ENCODE measurements at regions not wholly inside any gene's neighbourhood (a gene's known extent, or its start where the extent isn't known, plus 50 kb on each side); places are given as distances from the start of the nearest gene placed in this dataset.

DNA sequence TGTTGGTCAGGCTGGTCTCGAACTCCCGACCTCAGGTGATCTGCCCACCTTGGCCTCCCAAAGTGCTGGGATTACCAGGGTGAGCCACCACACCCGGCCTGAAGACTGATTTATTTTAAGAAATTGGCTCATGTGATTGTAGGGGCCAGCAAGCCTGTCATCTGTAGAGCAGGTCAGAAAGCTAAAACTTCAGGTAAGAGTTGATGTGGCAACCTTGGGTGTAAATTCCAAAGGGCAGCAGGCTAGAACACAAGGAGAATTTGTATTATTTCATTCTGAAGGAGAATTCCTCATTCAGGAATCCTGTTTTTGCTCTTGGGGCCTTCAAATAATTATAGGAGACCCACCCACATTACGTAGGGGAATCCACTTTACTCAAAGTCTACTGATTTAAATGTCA, 728.7 kb downstream of the LTN1 start:
- DNase-seq = no peak

DNA sequence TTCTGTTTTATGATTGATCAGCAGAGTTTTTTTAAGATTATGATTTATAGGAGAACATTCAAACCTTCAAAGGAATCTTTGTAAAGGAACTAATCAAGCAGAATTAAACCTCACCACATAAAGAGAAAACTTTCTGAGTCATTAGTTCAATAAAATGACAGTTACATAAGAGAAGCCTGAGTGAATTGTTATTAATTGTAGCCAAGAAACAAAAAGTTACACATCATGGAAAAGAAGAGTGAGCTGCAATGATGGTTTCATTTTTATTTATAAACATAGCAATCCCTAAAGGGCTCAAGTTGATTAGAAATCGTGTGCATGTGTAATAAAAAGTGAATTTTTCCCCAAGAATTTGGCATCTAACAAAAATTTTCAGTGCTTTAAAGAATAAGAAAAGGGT, 731.4 kb downstream of the LTN1 start:
- no peak for DNase-seq

DNA sequence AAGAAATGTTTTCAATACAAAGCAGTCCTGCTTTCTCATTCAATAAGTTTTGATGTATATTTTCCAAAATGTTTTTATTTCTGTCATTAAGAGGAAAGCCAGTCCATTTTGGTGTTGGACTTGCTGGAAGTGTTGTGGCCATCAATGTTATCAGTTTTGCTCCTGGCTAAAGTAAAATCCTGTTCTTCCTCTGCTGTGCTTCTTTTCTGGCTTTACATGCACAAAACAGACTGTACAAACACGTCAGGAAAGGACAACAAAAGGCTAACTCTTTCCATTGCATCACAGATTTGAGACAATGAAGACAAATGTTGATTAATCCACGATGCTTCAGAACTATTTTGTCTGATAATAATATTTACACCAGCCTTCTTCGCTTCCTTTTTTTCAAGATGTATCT, 735.4 kb downstream of the LTN1 start:
- DNase-seq = no peak

DNA sequence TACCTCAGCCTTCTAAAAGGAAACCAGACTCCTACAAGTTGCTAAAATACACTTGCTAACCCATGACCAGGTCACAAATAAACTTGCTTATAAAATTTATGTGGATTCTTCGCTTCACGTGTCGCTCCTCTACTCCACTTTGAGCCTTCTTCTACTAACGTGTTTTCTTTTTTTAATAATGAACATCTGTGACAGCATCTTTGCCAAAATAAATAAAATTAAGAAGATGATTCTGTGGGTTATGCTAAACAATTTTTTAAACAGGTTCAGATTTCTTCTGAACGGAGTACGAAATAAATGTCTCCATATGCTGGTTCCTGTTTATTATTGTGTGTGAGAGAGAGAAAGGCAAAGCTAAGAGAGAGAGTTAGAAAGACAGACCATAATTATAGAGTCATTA, 735.8 kb downstream of the LTN1 start:
- DNase-seq = no peak

DNA sequence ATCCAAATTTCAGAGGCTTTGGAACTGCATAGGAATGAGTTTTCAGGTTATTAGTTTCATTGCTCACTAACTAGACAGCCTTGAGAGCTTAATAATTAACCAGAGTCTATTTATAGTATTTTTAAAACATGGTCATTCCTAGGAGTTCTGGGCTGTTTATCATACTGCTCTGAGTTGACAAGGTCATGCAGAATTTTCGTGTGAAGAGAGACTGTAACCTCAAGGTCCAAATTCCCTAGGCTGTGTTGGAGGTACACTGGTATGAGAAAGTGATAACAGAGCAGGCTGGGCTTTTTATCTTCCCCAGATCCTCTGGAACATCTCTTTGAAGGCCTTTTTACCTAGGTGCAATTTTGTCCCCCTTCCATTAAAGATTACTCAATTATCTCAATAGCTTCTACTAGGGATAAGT, 736.3 kb downstream of the LTN1 start:
- no peak for DNase-seq

DNA sequence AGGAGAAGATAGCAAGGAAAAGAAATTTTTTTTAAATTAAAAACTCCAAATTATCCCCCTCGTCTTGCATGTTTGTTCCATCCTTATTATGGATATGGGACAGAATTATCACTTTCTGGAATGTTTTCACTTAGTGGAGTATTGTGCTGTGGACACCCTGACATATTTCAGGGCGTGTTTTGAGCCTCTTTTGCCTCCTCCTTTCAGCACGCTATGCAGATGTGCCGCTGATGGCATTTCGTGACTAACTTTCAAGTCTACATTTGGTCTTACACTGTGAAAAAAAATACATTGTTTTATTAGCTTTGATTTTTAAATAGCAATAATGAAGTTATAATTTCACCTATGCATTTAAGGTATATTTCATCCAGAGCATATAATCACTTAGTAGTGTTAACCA, 738.7 kb downstream of the LTN1 start:
- no peak for DNase-seq

DNA sequence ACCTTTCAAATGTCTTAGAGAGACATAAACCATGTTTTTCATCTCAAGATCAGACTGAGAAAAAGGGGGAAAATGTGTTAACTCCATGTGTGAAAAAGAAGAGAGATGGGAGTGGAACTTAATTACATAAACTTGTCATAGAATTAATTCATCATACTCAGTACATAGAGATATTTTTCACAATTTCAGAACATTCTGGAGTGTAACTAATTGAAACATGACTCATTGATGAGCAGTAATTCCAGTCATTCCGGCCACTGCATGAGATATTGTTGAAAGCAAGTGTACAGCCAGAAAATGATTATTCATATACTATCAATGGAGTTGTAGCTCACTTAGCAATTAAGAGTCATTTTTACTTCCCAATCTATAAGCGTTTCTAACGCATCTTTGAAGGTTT, 739.3 kb downstream of the LTN1 start:
- no peak for DNase-seq

DNA sequence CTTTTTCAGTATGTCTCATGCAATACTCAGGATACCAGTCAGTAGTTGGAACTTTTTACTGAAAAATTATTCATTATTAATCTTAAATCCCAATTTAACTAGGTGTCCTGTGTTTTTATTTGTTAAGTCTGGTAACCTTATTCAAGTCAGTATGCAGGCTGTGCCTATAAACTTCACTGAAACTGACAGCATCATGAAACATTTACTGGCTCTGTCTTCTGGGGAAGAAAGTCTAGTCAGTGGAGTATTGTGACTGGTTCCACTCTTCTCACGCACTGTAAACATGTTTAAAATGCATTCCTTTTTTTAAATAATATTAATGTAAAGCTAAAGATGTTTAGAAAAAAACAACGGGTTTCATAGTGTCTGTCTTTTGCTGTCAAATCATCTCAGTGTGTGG, 739.7 kb downstream of the LTN1 start:
- DNase-seq = no peak

DNA sequence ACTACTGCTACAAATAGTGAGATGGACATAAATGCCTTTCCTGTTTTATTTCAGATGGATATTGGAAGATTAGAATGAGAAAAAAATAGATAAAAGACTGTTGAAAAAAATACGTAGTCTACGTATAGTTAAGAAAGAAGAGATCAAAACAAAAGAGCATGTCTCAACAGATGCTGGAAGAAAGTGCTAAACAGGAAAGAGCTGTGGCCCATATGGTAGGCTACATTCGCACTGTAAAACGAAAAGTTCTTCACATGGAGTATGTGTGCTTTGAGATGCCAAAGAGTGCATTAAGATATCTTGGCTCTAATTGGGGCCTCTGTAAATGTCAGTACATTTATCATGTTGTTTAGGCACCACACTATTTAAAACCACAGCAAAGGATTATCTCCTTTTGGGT, 741.7 kb downstream of the LTN1 start:
- DNase-seq = no peak

DNA sequence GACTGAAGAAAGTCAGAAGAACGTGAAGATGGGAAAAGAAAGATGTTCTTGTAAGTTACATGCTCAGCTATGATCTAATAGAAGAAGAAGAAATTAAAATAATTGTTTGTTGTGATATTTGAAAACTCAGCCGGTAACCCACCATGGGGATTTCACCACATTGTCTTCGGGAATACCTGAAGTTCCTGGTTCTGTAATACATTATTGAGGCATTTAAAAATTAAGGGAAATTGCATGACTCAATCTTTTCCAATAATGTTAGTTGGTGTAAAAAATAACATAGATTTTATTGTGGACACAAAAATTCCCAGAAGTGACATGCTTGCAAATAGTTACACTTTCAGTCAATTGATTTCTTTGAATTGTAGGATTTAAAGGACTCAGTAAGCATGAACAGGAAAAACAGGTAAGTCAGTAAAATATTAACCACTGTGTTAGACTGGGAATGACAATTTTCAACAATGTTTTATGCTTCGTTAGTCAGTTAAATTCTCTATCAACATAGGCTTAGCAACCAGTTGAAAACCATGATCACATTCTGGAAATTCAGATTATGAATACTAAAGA, 745.1 kb downstream of the LTN1 start:
- no peak for DNase-seq

DNA sequence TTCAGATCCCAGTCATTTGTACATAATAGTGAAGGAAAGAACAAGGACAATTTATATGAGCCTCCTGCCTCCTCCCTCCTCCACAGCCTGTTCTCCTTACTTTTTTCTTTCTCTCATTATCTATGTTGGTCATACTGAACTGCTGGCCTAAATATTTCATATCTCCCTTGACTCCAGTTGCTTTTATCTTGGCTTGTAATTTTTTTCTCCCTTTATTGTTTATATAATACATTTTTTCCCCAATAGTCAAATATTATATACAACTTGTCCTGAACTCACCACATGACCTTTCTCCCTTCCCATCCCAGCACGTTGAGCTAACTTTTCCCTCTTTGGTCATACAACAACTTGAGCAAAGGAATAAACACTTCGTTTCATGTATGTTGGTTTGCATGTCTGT, 752.1 kb downstream of the LTN1 start:
- DNase-seq = no peak

DNA sequence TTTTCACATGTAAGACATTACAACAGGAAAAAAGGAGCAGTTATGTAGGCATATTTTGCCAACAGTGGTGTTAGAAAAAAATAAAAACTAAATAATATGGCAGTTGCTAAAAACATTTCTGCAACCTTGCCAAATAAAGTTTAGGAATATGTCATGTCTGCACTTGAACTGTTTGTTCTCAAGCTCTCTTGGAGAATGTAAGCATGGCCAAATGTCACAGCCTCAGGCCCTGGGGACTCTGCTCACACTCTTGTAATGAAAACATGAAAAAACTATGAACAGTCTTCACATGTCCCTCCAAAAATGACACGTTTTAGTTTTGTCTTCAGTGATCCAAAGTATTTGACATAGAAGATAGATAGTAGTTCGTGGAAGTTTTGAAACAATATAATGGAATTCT, 753.3 kb downstream of the LTN1 start:
- DNase-seq = no peak

DNA sequence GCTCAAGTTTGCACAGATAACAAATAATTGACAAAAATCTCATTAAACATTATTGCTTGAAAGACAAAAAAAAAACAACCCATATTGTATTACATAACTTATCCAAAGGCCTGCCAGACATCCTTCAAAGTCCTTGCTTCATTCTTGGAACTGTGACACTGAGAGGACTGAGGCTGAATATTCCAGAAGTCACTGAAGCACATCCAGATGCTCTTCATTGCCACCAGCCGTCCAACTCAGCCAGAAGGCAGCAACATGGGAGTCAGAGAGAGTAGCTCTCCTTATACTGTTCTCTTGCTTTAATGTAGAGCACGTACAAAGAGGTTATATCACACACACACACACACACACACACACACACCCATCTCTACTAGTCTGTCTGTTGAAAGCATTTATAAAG, 755.0 kb downstream of the LTN1 start:
- DNase-seq = no peak

DNA sequence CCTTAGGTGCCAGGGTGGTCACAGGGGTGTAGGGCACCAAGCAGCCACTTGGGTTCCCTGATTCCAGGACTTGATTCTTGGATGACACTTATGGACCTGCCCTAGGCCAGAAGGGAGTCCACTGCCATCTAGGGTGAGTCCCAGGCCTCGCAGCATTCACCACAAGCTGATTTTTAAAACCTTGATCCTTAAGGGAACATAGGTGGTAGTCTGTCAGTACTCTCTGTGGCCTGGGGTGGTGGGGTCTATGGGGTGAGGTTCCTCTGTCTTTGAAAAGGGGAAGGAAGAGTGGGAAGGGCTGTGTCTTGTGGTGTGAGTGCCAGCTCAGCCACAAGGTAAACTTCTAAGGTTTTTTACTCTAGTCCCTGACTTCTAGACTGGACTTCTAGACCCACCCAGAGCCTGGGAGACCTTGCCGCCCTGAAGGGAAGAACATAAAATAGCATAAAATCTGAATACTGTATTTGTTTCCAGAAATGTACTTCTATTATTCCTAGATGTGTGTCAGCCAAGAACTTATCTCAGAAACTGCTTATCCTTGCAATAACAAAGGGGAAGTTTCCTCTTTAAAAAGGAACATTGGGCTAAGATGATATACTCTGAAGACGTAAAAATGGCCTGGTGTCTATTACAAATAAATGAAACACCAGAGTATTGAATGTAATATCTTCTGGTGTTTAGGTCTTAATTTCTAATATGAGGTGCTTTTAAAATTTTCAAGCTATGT, 757.3 kb downstream of the LTN1 start:
- no peak for DNase-seq

DNA sequence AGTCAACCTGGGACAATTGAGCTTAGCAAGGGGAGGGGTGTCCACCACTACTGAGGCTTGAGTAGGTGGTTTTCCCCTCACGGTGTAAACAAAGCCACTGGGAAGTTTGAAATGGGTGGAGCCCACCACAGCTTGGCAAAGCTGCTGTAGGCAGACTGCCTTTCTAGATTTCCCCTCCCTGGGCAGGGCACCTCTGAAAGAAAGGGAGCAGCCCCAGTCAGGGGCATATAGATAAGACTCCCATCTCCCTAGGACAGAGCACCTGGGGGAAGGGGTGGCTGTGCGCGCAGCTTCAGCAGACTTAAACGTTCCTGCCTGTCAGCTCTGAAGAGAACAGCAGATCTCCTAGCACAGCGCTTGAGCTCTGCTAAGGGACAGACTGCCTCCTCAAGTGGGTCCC, 758.4 kb downstream of the LTN1 start:
- no peak for DNase-seq

DNA sequence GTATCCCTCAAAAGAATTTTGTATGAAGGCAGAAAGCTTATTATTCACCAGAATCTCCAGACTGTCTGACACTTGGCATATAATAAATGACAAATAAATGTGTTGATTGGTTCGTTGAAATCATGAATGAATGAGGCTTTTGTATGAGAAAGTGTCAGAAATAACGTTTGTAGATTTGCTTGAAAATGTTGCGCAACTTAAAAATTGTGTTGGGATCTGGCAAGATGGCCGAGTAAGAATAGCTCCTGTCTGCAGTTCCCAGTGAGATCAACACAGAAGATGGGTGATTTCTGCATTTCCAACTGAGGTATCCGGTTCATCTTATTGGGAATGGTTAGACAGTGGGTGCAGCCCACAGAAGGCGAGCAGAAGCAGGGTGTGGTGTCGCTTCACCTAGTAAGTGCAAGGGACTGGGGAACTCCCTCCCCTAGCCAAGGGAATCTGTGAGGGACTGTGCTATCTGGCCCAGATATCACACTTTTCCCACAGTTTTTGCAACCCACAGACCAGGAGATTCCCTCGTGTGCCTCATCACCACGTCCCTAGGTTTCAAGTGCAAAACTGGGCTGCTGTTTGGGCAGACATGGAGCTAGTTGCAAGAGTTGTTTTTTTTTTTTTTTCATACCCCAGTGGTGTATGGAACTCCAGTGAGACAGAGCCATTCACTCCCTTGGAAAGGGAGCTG, 759.0 kb downstream of the LTN1 start:
- no peak for DNase-seq

DNA sequence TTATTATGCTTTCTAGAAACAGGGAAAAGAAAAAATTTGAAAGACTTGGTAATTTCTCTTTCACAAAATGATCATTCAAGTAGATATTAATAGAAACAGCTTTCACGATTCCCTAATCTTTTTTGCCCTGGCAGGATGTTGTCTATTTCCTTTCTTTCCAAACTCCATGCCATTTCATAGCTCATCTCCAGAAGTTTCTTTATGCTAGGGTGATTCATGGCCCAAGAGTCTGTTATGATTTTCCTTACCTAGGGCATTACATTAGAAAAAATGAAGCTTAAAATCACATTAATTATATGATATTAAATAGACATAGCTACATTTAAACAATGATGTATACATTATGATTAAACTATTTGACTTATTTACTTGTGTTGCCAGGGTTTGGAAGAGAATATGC, 762.1 kb downstream of the LTN1 start:
- no peak for DNase-seq

DNA sequence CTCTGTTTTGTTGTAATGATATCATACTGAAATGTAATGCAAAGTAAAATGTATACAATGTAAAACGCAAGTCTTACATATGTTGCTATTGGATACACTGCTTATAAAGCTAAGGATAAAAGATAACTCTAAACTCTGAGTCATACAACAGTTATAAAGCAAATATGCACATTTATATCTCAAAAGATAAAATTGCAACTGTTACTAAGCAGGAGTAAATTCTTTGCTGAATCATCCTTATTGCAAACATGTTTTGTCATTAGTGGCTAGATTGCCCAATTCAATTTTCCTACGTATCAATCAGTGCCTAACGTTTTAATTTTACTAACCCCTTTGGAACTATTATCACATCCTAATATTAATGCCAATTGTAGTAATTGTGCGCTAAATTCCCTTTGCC, 762.9 kb downstream of the LTN1 start:
- DNase-seq = no peak

DNA sequence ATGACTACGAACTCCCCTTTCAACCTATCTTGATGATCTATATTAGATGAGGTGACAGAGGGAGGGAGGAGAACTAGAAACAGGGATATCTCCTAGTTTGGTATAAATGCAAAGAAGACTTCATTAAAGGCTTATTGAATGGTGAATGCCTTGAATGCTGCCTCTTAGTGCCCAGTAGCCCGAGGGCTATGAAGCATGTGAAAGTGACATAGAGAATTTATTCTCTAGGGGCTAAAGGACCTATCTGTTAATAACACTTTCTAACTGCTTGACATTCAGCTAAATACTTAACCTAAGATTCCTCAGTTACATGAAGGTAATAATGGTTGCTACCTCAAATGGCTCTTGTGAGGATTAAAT, 764.1 kb downstream of the LTN1 start:
- DNase-seq = no peak

DNA sequence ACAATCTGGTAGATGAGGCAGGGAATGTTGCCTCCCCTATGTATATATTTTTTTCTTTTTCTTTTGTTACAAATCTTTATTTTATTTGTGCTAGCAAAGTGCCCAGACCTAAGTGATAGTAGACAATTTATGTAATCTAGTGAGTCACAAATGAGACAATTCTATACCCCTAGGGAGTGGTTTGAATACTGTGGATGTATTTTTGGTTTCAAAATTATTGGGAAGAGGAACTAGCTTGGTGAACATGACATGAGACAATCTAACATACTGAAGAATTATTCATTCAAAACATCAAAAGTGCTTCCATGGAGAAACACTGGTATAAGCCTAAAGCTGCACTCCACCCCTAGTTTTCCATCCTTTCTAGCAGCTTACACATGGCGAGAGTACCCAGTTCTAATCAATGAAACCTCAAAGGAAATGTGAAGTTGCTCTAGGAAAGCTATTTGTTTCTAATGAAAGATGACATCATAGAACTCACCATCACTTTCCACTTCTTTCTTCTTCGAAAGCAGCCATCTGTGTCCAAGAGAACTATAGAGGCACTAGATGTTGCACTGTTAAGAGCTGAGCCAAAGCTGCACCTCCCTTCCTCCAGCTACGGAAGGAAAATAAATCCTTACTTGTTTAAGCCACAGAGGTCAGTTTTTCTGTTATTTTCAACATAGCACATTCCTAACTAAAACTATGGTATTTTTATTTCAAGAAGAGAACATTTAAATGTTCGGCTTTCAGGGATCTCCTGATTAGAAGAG, 764.6 kb downstream of the LTN1 start:
- DNase-seq = no peak

DNA sequence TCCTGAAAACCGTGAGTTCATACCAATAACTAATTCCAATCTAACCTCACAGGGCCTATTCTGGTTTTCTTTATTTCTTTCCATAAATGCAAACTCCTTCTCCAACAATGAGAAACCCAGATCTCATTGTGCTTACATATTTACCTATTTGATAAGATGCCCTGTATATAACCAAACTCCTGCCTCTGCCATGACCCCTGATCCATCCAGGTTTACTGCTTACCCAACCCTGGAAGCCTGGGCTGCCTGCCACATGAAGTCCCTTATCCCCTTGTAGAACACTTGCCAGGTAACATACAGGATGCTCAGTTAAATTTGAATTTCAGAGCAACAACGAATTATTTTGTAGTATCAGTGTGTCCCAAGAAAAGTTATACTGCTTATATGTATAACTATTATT, 766.1 kb downstream of the LTN1 start:
- no peak for DNase-seq

DNA sequence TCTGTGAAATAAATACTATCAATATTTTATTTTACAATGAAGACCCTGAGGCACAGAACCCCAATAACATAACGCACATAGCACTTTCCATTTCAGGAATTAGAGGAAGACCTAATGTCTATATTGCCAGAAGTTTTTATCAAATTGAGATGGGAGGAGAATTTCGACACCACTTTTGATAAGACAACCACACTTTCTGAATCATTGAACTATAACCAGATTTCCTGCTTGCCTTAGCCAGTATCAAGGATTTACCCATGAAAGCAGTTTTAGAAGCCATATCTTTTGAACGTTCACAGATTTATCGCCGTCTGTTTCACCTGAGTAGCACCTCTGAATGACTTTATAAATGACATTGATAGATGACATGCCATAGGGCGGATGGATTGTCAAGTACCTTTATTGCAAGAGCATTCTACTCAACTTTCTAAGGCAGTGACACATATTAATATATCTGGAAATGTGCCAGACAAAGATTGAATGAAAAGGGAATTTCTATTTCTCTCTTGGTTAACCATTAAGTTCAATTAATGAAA, 768.4 kb downstream of the LTN1 start:
- no peak for DNase-seq

DNA sequence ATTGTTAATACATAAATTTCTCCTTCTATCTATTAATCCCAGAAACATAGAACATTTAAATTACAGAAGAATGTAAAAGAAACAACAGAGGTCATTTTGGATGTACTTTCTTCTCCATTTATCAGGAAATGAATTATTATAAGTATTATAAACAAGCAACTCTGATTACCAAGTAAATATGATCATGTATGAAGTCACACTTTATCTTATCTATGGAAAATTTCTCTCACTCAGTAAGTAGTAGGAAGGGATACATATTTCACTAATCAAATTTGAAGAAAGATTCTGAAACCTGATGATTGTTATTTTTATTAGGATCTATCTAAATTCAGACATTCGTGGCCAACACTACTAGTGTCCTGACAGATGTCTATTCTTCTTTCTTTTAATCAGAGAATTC, 770.7 kb downstream of the LTN1 start:
- no peak for DNase-seq

DNA sequence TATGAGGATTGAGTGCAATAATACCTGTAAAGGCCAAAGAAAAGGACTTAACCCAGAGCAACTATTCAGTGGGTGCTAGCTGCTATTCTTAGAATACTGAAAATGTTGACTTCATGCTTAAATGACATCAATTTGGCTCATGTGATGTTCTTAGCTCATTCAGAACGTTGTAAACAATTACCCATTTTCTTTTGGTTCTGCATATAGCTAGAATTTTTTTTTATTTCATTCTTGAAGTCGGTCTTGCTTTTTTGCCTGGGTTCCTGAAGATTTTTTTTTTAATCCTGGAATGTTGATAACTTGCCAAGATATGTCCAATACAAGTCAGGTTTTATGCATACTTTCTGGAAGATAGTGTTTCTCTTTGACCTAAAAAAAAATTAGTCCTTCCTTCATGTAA, 772.0 kb downstream of the LTN1 start:
- no peak for DNase-seq
